HL-60 (cell line): ENCODE measurements at regions not wholly inside any gene's neighbourhood (a gene's known extent, or its start where the extent isn't known, plus 50 kb on each side); places are given as distances from the start of the nearest gene placed in this dataset.

Experiments
- CTCF ChIP-seq: IDR thresholded peaks from one replicate; pipeline ENCODE4 v1.5.1; 2011; ENCODE audit warnings: low read length, control low read depth, inconsistent platforms; ENCODE audit not compliant: insufficient read depth
- POLR2AphosphoS5 ChIP-seq: IDR thresholded peaks from 2 replicates; pipeline ENCODE4 v1.6.1; 2012; ENCODE audit warnings: low read depth
- SPI1 ChIP-seq: IDR thresholded peaks from 2 replicates; pipeline ENCODE4 v1.6.1; 2012; ENCODE audit warnings: low read depth, mild to moderate bottlenecking, borderline replicate concordance

- TF ChIP-seq CTCF (no peak), SPI1 (no peak), POLR2AphosphoS5 (no peak)
Measured at GRCh38 chr1:30378003-30378596, 345.3 kb downstream of the MATN1 start.
